Fibroblast of villous mesenchyme (primary cell): ENCODE measurements at regions not wholly inside any gene's neighbourhood (a gene's known extent, or its start where the extent isn't known, plus 50 kb on each side); places are given as distances from the start of the nearest gene placed in this dataset.

Source experiments
- DNase-seq: peaks from one replicate; pipeline ENCODE4 v3.0.0-alpha.2; 2010; ENCODE audit warnings: low read depth
- H3K4me3 ChIP-seq: 2 replicates; pipeline ENCODE4 v1.5.1; 2011; ENCODE audit warnings: low read depth, mild to moderate bottlenecking, low read length
- CTCF ChIP-seq: IDR thresholded peaks from 2 replicates; pipeline ENCODE4 v1.5.1; 2012; ENCODE audit warnings: low read depth, mild to moderate bottlenecking, low read length; ENCODE audit not compliant: insufficient read depth

- TF ChIP-seq CTCF, result no peak
- DNase-seq, result no peak
- no peak overlapping the region for H3K4me3 ChIP-seq
These were observed 55.6 kb upstream of the PPARA start for GRCh38 chr22:46094676-46095075.

GRCh38 chr22:46096051-46096450 lies 54.3 kb upstream of the PPARA start:
- TF ChIP-seq CTCF, result no peak
- no peak overlapping the region for H3K4me3 ChIP-seq
- no peak for DNase-seq

- no peak for TF ChIP-seq CTCF
- no peak overlapping the region for H3K4me3 ChIP-seq
- DNase-seq, result no peak
These were observed 53.6 kb upstream of the PPARA start for GRCh38 chr22:46096706-46097230.

- H3K4me3 ChIP-seq, result no peak overlapping the region
- DNase-seq, result no peak
- no peak for TF ChIP-seq CTCF
These were observed 52.9 kb upstream of the PPARA start for GRCh38 chr22:46097268-46097900.

GRCh38 chr22:46098525-46099475 lies 51.5 kb upstream of the PPARA start:
- DNase-seq, result no peak
- TF ChIP-seq CTCF, result no peak
- H3K4me3 ChIP-seq, result no peak overlapping the region

- no peak for DNase-seq
These were observed 50.6 kb upstream of the PPARA start for GRCh38 chr22:46099740-46100139.

More at GRCh38 chr22:46099740-46100139, 50.6 kb upstream of the PPARA start:
- no peak overlapping the region for H3K4me3 ChIP-seq
- no peak for TF ChIP-seq CTCF
